Astrocyte (in vitro differentiated cells and primary cell): ENCODE measurements at regions not wholly inside any gene's neighbourhood (a gene's known extent, or its start where the extent isn't known, plus 50 kb on each side); places are given as distances from the start of the nearest gene placed in this dataset.

Experiments
- DNase-seq: peaks from one replicate; pipeline ENCODE4 v3.0.0-alpha.2; 2010; ENCODE audit warnings: low read depth
- FAIRE-seq: peaks from 2 replicates; lab custom pipeline; 2011; peaks lifted over from hg19 to GRCh38; lab: Jason Lieb, UNC
- H2AFZ ChIP-seq: 2 replicates; pipeline ENCODE4 v1.6.0; 2012; ENCODE audit warnings: low read depth, low read length, inconsistent platforms
- H3K27ac ChIP-seq: 2 replicates; pipeline ENCODE4 v1.5.1; 2011; ENCODE audit warnings: low read depth, low read length, inconsistent platforms
- H3K27me3 ChIP-seq: 2 replicates; pipeline ENCODE4 v1.6.0; 2011; ENCODE audit warnings: low read length, inconsistent platforms; ENCODE audit not compliant: insufficient read depth
- H3K36me3 ChIP-seq: 2 replicates; pipeline ENCODE4 v1.5.1; 2011; ENCODE audit warnings: low read length, inconsistent platforms; ENCODE audit not compliant: insufficient read depth
- H3K4me1 ChIP-seq: 2 replicates; pipeline ENCODE4 v1.5.1; 2011; ENCODE audit warnings: low read length, inconsistent platforms; ENCODE audit not compliant: insufficient read depth
- H3K4me2 ChIP-seq: 2 replicates; pipeline ENCODE4 v1.6.0; 2012; ENCODE audit warnings: low read length, inconsistent platforms
- H3K4me3 ChIP-seq: 2 replicates; pipeline ENCODE4 v1.5.1; 2011; ENCODE audit warnings: low read depth, mild to moderate bottlenecking, low read length, inconsistent platforms; ENCODE audit not compliant: insufficient read depth
- H3K79me2 ChIP-seq: 2 replicates; pipeline ENCODE4 v1.6.0; 2012; ENCODE audit warnings: mild to moderate bottlenecking, low read length, inconsistent platforms; ENCODE audit not compliant: insufficient read depth
- H3K9ac ChIP-seq: 2 replicates; pipeline ENCODE4 v1.6.0; 2012; ENCODE audit warnings: mild to moderate bottlenecking, low read length, inconsistent platforms
- H3K9me3 ChIP-seq: 2 replicates; pipeline ENCODE4 v1.5.1; 2012; ENCODE audit warnings: low read depth, mild to moderate bottlenecking, low read length, inconsistent platforms; ENCODE audit not compliant: insufficient read depth
- H4K20me1 ChIP-seq: 2 replicates; pipeline ENCODE4 v1.6.0; 2012; ENCODE audit warnings: low read length, inconsistent platforms; ENCODE audit not compliant: insufficient read depth
- H3K27ac Mint-ChIP-seq: one replicate; pipeline ENCODE4 v1.8.0; 2021; ENCODE audit warnings: mild to moderate bottlenecking, mixed read lengths; ENCODE audit not compliant: unreplicated experiment
- H3K27me3 Mint-ChIP-seq: one replicate; pipeline ENCODE4 v1.8.0; 2021; ENCODE audit warnings: low read depth, mixed read lengths; ENCODE audit not compliant: unreplicated experiment
- H3K36me3 Mint-ChIP-seq: one replicate; pipeline ENCODE4 v1.8.0; 2021; ENCODE audit warnings: low read depth, mixed read lengths; ENCODE audit not compliant: unreplicated experiment
- H3K4me1 Mint-ChIP-seq: one replicate; pipeline ENCODE4 v1.8.0; 2021; ENCODE audit warnings: low read depth, mixed read lengths; ENCODE audit not compliant: unreplicated experiment
- H3K4me3 Mint-ChIP-seq: one replicate; pipeline ENCODE4 v1.8.0; 2021; ENCODE audit warnings: mild to moderate bottlenecking, moderate library complexity, mixed read lengths; ENCODE audit not compliant: unreplicated experiment
- H3K9me3 Mint-ChIP-seq: one replicate; pipeline ENCODE4 v1.8.0; 2021; ENCODE audit warnings: mild to moderate bottlenecking, mixed read lengths; ENCODE audit not compliant: unreplicated experiment
- EZH2 ChIP-seq: IDR thresholded peaks from 2 replicates; pipeline ENCODE4 v1.6.1; 2012; ENCODE audit warnings: mild to moderate bottlenecking, low read length, inconsistent platforms; ENCODE audit not compliant: insufficient read depth
- TF ChIP-seq, protein P1 (sequence below): IDR thresholded peaks from 2 replicates; pipeline ENCODE4 v1.5.1; 2011; ENCODE audit warnings: low read depth, mild to moderate bottlenecking, inconsistent platforms, low read length, moderate library complexity; ENCODE audit not compliant: insufficient read depth

GRCh38 chr3:158935846-158936245, 134.0 kb downstream of the MFSD1 start:
- DNase-seq (no peak), FAIRE-seq (no peak)
- Histone ChIP-seq H3K4me1 (no peaks in the 10 kb centered on the region), H3K79me2 (no peaks in the 10 kb centered on the region), H3K27me3 (no peaks in the 10 kb centered on the region), H2AFZ (no peak overlapping the region), H3K9me3 (no peaks in the 10 kb centered on the region), H4K20me1 (no peaks in the 10 kb centered on the region), H3K27ac (no peak overlapping the region), H3K4me3 (no peak overlapping the region), H3K4me2 (no peak overlapping the region), H3K9ac (no peak overlapping the region), H3K36me3 (no peaks in the 10 kb centered on the region)
- Mint-ChIP-seq H3K4me1 (peaks cover 20% of the 10 kb centered on the region), H3K27ac (no peak overlapping the region), H3K4me3 (no peak overlapping the region), H3K36me3 (no peaks in the 10 kb centered on the region), H3K9me3 (peaks cover 3% of the 10 kb centered on the region), H3K27me3 (no peaks in the 10 kb centered on the region)
- TF ChIP-seq, protein P1, sequence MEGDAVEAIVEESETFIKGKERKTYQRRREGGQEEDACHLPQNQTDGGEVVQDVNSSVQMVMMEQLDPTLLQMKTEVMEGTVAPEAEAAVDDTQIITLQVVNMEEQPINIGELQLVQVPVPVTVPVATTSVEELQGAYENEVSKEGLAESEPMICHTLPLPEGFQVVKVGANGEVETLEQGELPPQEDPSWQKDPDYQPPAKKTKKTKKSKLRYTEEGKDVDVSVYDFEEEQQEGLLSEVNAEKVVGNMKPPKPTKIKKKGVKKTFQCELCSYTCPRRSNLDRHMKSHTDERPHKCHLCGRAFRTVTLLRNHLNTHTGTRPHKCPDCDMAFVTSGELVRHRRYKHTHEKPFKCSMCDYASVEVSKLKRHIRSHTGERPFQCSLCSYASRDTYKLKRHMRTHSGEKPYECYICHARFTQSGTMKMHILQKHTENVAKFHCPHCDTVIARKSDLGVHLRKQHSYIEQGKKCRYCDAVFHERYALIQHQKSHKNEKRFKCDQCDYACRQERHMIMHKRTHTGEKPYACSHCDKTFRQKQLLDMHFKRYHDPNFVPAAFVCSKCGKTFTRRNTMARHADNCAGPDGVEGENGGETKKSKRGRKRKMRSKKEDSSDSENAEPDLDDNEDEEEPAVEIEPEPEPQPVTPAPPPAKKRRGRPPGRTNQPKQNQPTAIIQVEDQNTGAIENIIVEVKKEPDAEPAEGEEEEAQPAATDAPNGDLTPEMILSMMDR, result no peak
- no peak for TF ChIP-seq EZH2

DNA sequence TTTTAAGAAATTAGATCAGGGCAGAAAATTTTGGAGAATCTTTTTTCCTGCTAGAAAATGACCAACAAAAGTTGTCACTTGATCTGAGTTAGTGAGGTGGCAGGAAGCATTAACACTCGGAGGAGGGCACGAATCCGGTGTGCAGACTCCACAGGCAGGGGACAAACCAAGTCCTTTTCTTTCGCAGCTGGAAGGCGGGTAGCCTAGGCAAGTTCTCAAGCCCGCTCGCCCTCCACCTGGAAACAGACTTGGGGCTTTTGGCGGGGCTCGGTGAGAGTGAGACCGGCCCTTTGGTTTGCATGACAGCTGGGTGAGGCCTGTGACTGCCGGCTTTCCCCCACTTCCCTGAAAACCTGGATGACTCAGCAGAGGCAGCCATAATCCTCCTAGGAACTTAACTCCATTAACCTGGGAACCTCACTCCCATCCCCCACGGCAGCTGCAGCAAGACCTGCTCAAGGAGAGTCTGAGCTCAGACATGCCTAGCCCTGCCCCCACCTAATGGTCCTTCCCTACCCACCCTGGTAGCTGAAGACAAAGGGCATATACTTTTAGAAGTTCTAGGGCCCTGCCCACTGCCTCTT, 134.8 kb downstream of the MFSD1 start:
- Histone ChIP-seq H3K9ac (no peak overlapping the region), H3K27me3 (no peaks in the 10 kb centered on the region), H3K36me3 (no peaks in the 10 kb centered on the region), H3K4me1 (no peaks in the 10 kb centered on the region), H2AFZ (no peak overlapping the region), H3K4me3 (no peak overlapping the region), H3K4me2 (no peak overlapping the region), H3K9me3 (no peaks in the 10 kb centered on the region), H3K79me2 (no peaks in the 10 kb centered on the region), H4K20me1 (no peaks in the 10 kb centered on the region), H3K27ac (no peak overlapping the region)
- Mint-ChIP-seq H3K9me3 (peaks cover 5% of the 10 kb centered on the region), H3K27ac (peak overlapping the region; percentile 73), H3K36me3 (no peaks in the 10 kb centered on the region), H3K4me1 (peaks cover 20% of the 10 kb centered on the region), H3K27me3 (no peaks in the 10 kb centered on the region), H3K4me3 (no peak overlapping the region)
- no peak for FAIRE-seq
- no peak for TF ChIP-seq EZH2
- TF ChIP-seq, protein P1, result no peak
- no peak for DNase-seq

DNA sequence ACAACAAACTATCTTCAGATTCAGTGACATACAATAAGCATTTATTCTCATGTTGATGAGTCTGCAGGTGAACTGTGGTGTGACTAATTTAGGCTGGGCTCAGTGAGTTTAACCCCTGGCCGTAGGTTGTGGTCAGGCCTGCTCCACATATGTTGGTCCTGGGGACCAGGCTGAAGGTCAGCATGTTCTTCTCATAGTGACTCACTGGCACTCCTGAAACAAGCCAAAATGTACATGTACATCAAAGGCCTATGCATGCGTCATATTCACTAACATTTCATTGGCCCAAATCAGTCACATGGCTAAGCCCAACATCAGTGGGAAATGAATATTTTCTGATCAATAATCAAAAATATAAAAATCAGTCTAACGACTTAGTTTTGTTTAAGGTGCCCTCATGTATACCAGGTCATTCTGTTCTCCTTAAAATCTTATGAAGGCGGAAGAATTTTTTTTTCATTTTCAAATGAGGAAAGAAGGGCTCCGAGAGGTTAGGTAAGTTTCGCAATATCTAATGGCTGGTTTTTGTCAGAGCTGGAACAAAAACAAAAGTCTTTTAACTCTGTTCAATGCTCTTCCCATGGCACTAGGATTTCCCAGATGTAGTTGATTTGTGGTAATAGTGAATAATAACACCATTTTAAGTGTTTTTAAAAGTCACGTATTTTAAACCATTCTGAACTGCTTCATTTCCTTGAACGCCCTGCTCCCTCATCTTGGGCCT, 148.5 kb downstream of the MFSD1 start:
- Mint-ChIP-seq H3K27me3 (no peaks in the 10 kb centered on the region), H3K4me3 (no peak overlapping the region), H3K27ac (no peak overlapping the region), H3K9me3 (no peaks in the 10 kb centered on the region), H3K36me3 (no peaks in the 10 kb centered on the region), H3K4me1 (peaks cover 2% of the 10 kb centered on the region)
- H3K9me3 ChIP-seq, result no peaks in the 10 kb centered on the region
- no peak overlapping the region for H3K27ac ChIP-seq
- DNase-seq, result no peak
- no peaks in the 10 kb centered on the region for H3K4me1 ChIP-seq
- FAIRE-seq, result no peak
- H3K27me3 ChIP-seq, result no peaks in the 10 kb centered on the region
- no peak overlapping the region for H3K9ac ChIP-seq
- H3K36me3 ChIP-seq, result no peaks in the 10 kb centered on the region
- H2AFZ ChIP-seq, result no peak overlapping the region
- H4K20me1 ChIP-seq, result no peaks in the 10 kb centered on the region
- TF ChIP-seq EZH2, result no peak
- TF ChIP-seq, protein P1, result no peak
- H3K79me2 ChIP-seq, result no peaks in the 10 kb centered on the region
- H3K4me2 ChIP-seq, result no peak overlapping the region
- no peak overlapping the region for H3K4me3 ChIP-seq
